ENCODE measurements at regions not wholly inside any gene's neighbourhood (a gene's known extent, or its start where the extent isn't known, plus 50 kb on each side); places are given as distances from the start of the nearest gene placed in this dataset.

- no peak for DNase-seq (ENCODE audit: low read depth, low spot score)
- Histone ChIP-seq H3K27me3 (ENCODE audit: control insufficient read depth, insufficient read depth, low read length) (peaks cover 35% of the 10 kb centered on the region), H3K9me3 (ENCODE audit: control insufficient read depth, insufficient read depth, low read length) (no peaks in the 10 kb centered on the region), H3K27ac (ENCODE audit: low read depth, low read length) (no peak overlapping the region), H3K4me3 (ENCODE audit: low read depth, low read length) (no peak overlapping the region)
- ChIA-PET POLR2A (no interaction called here), CTCF (no interaction called here)
- TF ChIP-seq CTCF (IDR thresholded peaks at IDR 0.05; ENCODE audit: low read depth, low read length): no peak
These were observed 119.2 kb downstream of the FOXD2 start for GRCh38 chr1:47557066-47557465.

- H3K27me3 ChIP-seq (ENCODE audit: control insufficient read depth, insufficient read depth, low read length): peaks cover 36% of the 10 kb centered on the region
- no peak overlapping the region for H3K4me3 ChIP-seq (ENCODE audit: low read depth, low read length)
- no peak for TF ChIP-seq CTCF (IDR thresholded peaks at IDR 0.05; ENCODE audit: low read depth, low read length)
- H3K9me3 ChIP-seq (ENCODE audit: control insufficient read depth, insufficient read depth, low read length): no peaks in the 10 kb centered on the region
- POLR2A ChIA-PET: no interaction called here
- CTCF ChIA-PET: interaction anchor here (1.0 to 3.6 kb wide), 2 partner anchors 11 kb away, joined by 5 to 21 read pairs; no protein-coding TSS in a partner anchor
- H3K27ac ChIP-seq (ENCODE audit: low read depth, low read length): no peak overlapping the region
- no peak for DNase-seq (ENCODE audit: low read depth, low spot score)
These were observed 121.1 kb downstream of the FOXD2 start for GRCh38 chr1:47558601-47559593.

GRCh38 chr1:47559944-47560695 lies 122.3 kb downstream of the FOXD2 start:
- Histone ChIP-seq H3K9me3 (ENCODE audit: control insufficient read depth, insufficient read depth, low read length) (no peaks in the 10 kb centered on the region), H3K27me3 (ENCODE audit: control insufficient read depth, insufficient read depth, low read length) (peaks cover 36% of the 10 kb centered on the region), H3K27ac (ENCODE audit: low read depth, low read length) (no peak overlapping the region), H3K4me3 (ENCODE audit: low read depth, low read length) (no peak overlapping the region)
- ChIA-PET POLR2A (no interaction called here), CTCF (interaction anchor here (3.6 kb wide), 1 partner anchor 10 kb away, joined by 21 read pairs; no protein-coding TSS in a partner anchor)
- no peak for DNase-seq (ENCODE audit: low read depth, low spot score)
- no peak for TF ChIP-seq CTCF (IDR thresholded peaks at IDR 0.05; ENCODE audit: low read depth, low read length)

- ChIA-PET POLR2A (no interaction called here), CTCF (interaction anchor here (3.6 kb wide), 1 partner anchor 8 kb away, joined by 21 read pairs; no protein-coding TSS in a partner anchor)
- Histone ChIP-seq H3K9me3 (ENCODE audit: control insufficient read depth, insufficient read depth, low read length) (no peaks in the 10 kb centered on the region), H3K27me3 (ENCODE audit: control insufficient read depth, insufficient read depth, low read length) (peaks cover 24% of the 10 kb centered on the region), H3K27ac (ENCODE audit: low read depth, low read length) (no peak overlapping the region), H3K4me3 (ENCODE audit: low read depth, low read length) (no peak overlapping the region)
- DNase-seq (ENCODE audit: low read depth, low spot score): no peak
- TF ChIP-seq CTCF (IDR thresholded peaks at IDR 0.05; ENCODE audit: low read depth, low read length): no peak
These were observed 123.7 kb downstream of the FOXD2 start for GRCh38 chr1:47561523-47562007.
